AG10803 (cell line): ENCODE measurements at regions not wholly inside any gene's neighbourhood (a gene's known extent, or its start where the extent isn't known, plus 50 kb on each side); places are given as distances from the start of the nearest gene placed in this dataset.
A peak's percentile ranks its signal among the peaks of the same experiment; 100 is the strongest.

Experiments used
- DNase-seq: peaks from one replicate; pipeline ENCODE4 v3.0.0; 2010; ENCODE audit warnings: low read depth
- H3K4me3 ChIP-seq: 2 replicates; pipeline ENCODE4 v1.5.1; 2011; ENCODE audit warnings: mild to moderate bottlenecking, low read length, control low read depth
- TF ChIP-seq, protein P1 (sequence below): conservative IDR thresholded peaks from 2 replicates; pipeline ENCODE4 v1.5.1; 2011; ENCODE audit warnings: mild to moderate bottlenecking, low read length, control low read depth, inconsistent platforms

- H3K4me3 ChIP-seq = no peak overlapping the region
- DNase-seq = no peak
- TF ChIP-seq, protein P1, sequence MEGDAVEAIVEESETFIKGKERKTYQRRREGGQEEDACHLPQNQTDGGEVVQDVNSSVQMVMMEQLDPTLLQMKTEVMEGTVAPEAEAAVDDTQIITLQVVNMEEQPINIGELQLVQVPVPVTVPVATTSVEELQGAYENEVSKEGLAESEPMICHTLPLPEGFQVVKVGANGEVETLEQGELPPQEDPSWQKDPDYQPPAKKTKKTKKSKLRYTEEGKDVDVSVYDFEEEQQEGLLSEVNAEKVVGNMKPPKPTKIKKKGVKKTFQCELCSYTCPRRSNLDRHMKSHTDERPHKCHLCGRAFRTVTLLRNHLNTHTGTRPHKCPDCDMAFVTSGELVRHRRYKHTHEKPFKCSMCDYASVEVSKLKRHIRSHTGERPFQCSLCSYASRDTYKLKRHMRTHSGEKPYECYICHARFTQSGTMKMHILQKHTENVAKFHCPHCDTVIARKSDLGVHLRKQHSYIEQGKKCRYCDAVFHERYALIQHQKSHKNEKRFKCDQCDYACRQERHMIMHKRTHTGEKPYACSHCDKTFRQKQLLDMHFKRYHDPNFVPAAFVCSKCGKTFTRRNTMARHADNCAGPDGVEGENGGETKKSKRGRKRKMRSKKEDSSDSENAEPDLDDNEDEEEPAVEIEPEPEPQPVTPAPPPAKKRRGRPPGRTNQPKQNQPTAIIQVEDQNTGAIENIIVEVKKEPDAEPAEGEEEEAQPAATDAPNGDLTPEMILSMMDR = no peak
Observed at GRCh38 chr15:97731859-97732258, 228.6 kb upstream of the ARRDC4 start.

DNA sequence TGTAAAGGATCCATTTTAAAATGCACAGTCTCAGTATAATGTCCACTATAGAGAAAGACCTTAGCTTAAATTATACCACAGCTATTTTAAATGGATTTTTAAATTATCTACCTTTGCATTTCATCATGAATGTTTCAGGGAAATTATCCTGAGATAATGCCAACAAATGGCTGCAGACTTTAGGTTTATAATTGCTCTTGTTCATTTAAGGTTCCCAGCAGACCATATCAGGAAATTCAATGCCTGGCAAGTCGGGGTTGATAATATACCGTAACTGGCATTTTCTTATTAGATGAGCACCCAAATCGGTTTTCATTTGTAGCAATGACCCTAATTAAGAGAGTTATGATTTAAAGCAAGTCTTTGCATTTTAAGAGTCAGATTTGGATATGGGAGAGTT, 227.1 kb upstream of the ARRDC4 start:
- no peak overlapping the region for H3K4me3 ChIP-seq
- DNase-seq = no peak
- TF ChIP-seq, protein P1 = no peak

GRCh38 chr15:97736748-97737147, 223.8 kb upstream of the ARRDC4 start:
- DNase-seq = no peak
- TF ChIP-seq, protein P1 = no peak

DNA sequence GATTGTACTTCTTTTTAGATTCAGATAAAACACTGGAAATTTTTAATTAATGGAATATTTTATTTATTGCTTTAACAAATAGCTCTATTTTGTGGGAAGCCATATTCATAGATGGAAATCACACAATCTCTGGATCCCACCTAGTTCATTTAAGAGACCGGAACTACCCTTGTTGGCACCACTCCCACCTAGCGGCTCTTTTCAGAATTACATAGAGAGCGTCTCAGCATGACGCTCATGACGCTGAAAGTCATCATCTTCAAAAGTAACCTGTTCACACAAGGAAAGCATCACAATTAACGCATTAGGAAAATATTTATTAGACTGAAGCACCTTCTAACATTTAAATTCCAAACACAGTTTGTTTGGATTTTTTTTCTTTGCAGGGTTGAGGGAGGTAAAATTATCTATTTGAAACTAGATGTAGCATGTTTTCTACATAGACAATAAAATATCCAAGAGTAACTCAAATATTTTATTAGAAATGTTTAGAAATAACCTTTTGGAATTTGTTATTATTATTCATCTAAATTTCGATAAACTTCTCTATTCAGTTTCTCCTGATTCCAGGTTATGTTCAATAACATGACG, 214.9 kb upstream of the ARRDC4 start:
- H3K4me3 ChIP-seq = no peak overlapping the region
- TF ChIP-seq, protein P1 = peak; percentile 30; the same call in 1 of the 2 replicates
- DNase-seq = no peak

More at GRCh38 chr15:97736748-97737147, 223.8 kb upstream of the ARRDC4 start:
- H3K4me3 ChIP-seq = no peak overlapping the region

GRCh38 chr15:97747342-97747741, 213.2 kb upstream of the ARRDC4 start:
- TF ChIP-seq, protein P1 = no peak
- H3K4me3 ChIP-seq = no peak overlapping the region
- no peak for DNase-seq

- no peak for DNase-seq
- no peak overlapping the region for H3K4me3 ChIP-seq
- TF ChIP-seq, protein P1 = no peak
Observed at GRCh38 chr15:97748576-97748975, 211.9 kb upstream of the ARRDC4 start.

DNA sequence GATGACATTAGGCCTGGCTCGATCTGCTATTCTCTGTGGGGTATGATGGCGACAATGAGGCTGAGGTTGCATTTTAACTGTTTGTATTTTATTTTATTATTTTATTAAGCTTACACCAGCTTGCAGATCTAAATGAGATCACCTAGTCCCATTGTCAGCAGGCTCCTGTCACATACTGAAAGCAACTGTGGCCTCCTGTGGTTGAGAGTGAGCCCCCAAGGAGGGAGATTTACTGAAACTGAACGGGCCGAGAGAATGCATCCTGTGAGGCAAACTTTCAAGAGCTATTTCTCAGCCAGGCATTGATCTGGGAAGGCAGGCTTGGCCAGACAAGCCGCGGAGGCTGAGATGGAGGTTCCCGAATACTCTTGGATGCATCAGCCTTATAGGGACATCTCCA, 210.4 kb upstream of the ARRDC4 start:
- DNase-seq = no peak
- H3K4me3 ChIP-seq = no peak overlapping the region
- TF ChIP-seq, protein P1 = no peak
